ENCODE measurements at regions not wholly inside any gene's neighbourhood (a gene's known extent, or its start where the extent isn't known, plus 50 kb on each side); places are given as distances from the start of the nearest gene placed in this dataset.
"Not testable (repeated sequence)": the region's sequence is repeated elsewhere in the genome, so short reads cannot be mapped to it uniquely, and the experiment has no call there.

- DNase-seq, result peak; percentile 36 to 60
Measured at GRCh38 chr7:131027287-131027773, 293.3 kb upstream of the KLF14 start.

- DNase-seq, result no peak
Measured at GRCh38 chr7:131028295-131028694, 294.3 kb upstream of the KLF14 start.

- DNase-seq, result no peak
Measured at GRCh38 chr7:131029002-131029401, 295.0 kb upstream of the KLF14 start.

- DNase-seq, result peak in 1 of 2 donors; percentile 46
Measured at GRCh38 chr7:131031099-131031868, 296.4 kb upstream of the MKLN1 start.

GRCh38 chr7:131032786-131033185 is 294.9 kb upstream of the MKLN1 start:
- DNase-seq, result no peak

GRCh38 chr7:131034166-131034881 is 293.4 kb upstream of the MKLN1 start:
- DNase-seq, result no peak

GRCh38 chr7:131035088-131035770 is 292.4 kb upstream of the MKLN1 start:
- DNase-seq, result no peak

GRCh38 chr7:131038153-131038552 is 289.5 kb upstream of the MKLN1 start:
- DNase-seq, result no peak

GRCh38 chr7:131039355-131039762 is 288.3 kb upstream of the MKLN1 start:
- no peak for DNase-seq

GRCh38 chr7:131039836-131040235 is 287.8 kb upstream of the MKLN1 start:
- DNase-seq, result no peak

- DNase-seq, result peak; percentile 54 to 75
Measured at GRCh38 chr7:131040467-131040932, 287.2 kb upstream of the MKLN1 start.

GRCh38 chr7:131041012-131041695 is 286.5 kb upstream of the MKLN1 start:
- not testable (repeated sequence) for DNase-seq

- no peak for DNase-seq
Measured at GRCh38 chr7:131042269-131043160, 285.2 kb upstream of the MKLN1 start.

- DNase-seq, result no peak
Measured at GRCh38 chr7:131045526-131045925, 282.1 kb upstream of the MKLN1 start.

- no peak for DNase-seq
Measured at GRCh38 chr7:131046246-131046645, 281.4 kb upstream of the MKLN1 start.

GRCh38 chr7:131047651-131048304 is 279.9 kb upstream of the MKLN1 start:
- DNase-seq, result no peak

GRCh38 chr7:131051304-131051703 is 276.4 kb upstream of the MKLN1 start:
- no peak for DNase-seq

- no peak for DNase-seq
Measured at GRCh38 chr7:131052285-131052904, 275.3 kb upstream of the MKLN1 start.

- DNase-seq, result no peak
Measured at GRCh38 chr7:131056007-131056406, 271.7 kb upstream of the MKLN1 start.

GRCh38 chr7:131057015-131057793 is 270.5 kb upstream of the MKLN1 start:
- peak in 1 of 2 donors; percentile 74 for DNase-seq
